Rectal smooth muscle tissue (tissue), 1 donor: ENCODE measurements at regions not wholly inside any gene's neighbourhood (a gene's known extent, or its start where the extent isn't known, plus 50 kb on each side); places are given as distances from the start of the nearest gene placed in this dataset.
"Not testable (repeated sequence)": the region's sequence is repeated elsewhere in the genome, so short reads cannot be mapped to it uniquely, and the experiment has no call there.

Experiments
- H3K27ac ChIP-seq: one replicate; pipeline ENCODE4 v1.7.0; 2013; ENCODE audit warnings: low read depth, low read length, inconsistent platforms
- H3K27me3 ChIP-seq: one replicate; pipeline ENCODE4 v1.7.0; 2013; ENCODE audit warnings: low read length; ENCODE audit not compliant: control insufficient read depth, insufficient read depth
- H3K36me3 ChIP-seq: one replicate; pipeline ENCODE4 v1.7.0; 2013; ENCODE audit warnings: low read length; ENCODE audit not compliant: control insufficient read depth, insufficient read depth
- H3K4me1 ChIP-seq: one replicate; pipeline ENCODE4 v1.7.0; 2013; ENCODE audit warnings: low read length; ENCODE audit not compliant: control insufficient read depth, insufficient read depth
- H3K4me3 ChIP-seq: one replicate; pipeline ENCODE4 v1.7.0; 2013; ENCODE audit warnings: low read length
- H3K9ac ChIP-seq: one replicate; pipeline ENCODE4 v1.7.0; 2013; ENCODE audit warnings: low read length

DNA sequence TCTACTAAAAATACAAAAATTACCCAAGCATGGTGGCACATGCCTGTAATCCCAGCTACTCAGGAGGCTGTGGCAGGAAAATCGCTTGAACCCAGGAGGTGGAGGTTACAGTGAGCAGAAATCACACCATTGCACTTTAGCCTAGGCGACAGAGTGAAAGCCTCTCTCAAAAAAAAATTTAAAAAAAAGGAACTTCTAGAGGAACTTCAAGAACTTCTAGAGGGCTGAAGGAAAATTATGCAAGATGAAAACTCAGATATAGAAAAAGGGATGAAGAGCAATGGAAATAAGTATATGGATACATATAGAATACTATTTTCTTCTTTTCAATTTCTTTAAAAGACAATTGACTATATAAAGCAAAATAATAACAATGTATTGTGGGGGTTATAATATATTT lies 51.2 kb upstream of the PRR5 start:
- H3K36me3 ChIP-seq: no peaks in the 10 kb centered on the region
- no peak overlapping the region for H3K9ac ChIP-seq
- no peak overlapping the region for H3K4me3 ChIP-seq
- no peaks in the 10 kb centered on the region for H3K4me1 ChIP-seq
- H3K27me3 ChIP-seq: no peaks in the 10 kb centered on the region
- no peak overlapping the region for H3K27ac ChIP-seq

DNA sequence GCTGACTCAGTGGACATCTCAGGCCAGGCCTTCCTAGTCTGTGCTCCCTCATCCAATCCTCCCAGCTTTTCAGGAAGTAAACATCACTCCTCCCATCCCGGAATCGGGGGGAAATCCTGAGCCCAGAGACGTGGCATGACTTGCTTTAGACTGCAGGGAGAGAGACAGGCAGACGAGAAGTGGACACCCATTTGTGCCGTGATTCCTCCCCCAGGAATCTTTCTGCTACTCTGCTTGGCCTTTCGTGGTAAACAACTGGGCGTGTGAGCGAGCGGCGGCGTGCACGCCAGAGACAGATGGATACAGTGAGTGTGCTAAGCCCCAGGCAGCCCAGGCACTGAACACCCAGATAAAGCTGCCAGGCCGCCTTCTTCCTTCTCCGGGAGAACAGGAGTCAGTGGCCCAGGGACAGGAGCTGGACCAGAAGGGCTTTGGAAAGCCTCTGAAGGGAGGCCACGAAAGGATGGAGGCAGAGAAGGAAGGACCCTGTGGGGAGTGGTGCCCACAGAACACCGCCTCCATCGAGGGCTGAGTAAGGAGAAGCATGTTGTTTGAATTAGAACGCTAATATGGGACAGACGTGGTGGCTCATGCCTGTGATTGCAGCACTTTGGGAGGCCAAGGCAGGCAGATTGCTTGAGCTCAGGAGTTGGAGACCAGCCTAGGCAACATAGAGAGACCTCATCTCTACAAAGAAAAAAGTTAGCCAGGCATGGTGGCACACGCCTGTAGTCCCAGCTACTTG lies 53.0 kb upstream of the PRR5 start:
- Histone ChIP-seq H3K27me3 (no peaks in the 10 kb centered on the region), H3K27ac (peak overlapping the region; percentile 15), H3K36me3 (no peaks in the 10 kb centered on the region), H3K9ac (no peak overlapping the region), H3K4me1 (no peaks in the 10 kb centered on the region), H3K4me3 (no peak overlapping the region)

DNA sequence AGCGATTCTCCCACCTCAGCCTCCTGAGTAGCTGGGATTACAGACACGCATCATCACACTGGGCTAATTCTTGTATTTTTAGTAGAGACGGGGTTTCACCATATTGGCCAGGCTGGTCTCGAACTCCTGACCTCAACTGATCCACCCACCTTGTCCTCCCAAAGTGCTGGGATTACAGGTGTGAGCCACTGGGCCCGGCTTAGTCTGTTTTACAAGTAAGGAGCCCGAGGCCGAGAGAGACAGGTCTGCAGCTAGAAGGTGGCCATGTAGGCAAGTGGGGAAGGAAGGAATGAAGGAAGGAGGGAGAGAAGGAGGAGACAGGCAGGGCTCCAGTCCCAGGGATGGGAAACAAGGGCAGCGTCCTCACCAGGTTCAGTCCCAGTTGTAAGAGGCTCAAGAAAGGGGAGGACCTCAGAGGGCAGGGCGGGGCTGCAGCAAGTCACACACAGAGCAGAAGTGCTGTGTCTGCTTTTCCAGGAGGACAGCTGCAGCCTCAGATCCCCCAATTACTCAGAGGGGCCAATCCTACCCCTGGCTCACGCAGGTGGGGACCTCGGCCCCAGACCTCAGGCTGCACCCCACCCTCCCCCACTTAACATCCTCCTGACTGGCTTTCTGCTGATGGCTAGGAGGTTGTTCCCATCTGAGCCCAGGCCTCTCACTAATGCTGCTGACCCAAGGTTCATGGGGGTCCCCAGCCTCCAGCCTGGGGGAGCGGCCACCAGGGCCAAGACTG lies 53.8 kb upstream of the PRR5 start:
- H3K27me3 ChIP-seq: no peaks in the 10 kb centered on the region
- H3K9ac ChIP-seq: no peak overlapping the region
- H3K27ac ChIP-seq: peak overlapping the region; percentile 15
- H3K4me1 ChIP-seq: no peaks in the 10 kb centered on the region
- no peaks in the 10 kb centered on the region for H3K36me3 ChIP-seq
- H3K4me3 ChIP-seq: no peak overlapping the region

DNA sequence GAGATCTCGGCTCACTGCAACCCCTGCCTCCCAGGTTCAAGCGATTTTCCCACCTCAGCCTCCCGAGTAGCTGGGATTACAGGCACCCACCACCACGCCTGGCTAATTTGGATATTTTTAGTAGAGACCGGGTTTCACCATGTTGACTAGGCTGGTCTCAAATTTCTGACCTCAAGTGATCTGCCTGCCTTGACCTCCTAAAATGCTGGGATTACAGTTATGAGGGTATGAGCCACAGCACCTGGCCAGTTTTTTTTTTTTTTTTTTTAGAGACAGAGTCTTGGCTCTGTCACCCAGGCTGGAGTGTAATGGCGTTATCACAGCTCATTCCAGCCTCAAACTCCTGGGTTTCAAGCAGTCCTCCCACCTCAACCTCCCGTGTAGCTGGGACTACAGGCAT lies 54.9 kb upstream of the PRR5 start:
- Histone ChIP-seq H3K27ac (no peak overlapping the region), H3K4me3 (no peak overlapping the region), H3K36me3 (no peaks in the 10 kb centered on the region), H3K9ac (no peak overlapping the region), H3K4me1 (no peaks in the 10 kb centered on the region), H3K27me3 (no peaks in the 10 kb centered on the region)

DNA sequence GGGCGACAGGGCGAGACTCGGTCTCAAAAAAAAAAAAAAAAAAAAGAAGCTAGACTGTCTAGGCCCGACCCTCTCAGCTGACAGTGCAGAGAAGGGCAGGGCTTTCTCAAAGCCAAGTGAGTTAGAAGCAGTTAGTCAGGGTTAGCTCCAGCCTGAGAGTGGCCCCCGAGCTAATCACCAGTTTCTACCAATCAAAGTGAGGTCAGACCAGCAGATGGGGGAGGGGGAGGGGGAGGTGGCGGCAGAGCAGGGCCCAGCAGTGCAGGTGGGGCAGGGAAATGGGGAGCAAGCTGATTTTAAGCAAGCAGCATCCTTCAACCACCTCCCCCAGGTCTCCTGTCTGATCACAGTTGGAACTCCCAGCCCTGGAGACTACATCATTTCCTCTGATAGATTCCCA lies 55.3 kb upstream of the PRR5 start:
- Histone ChIP-seq H3K36me3 (no peaks in the 10 kb centered on the region), H3K27ac (no peak overlapping the region), H3K27me3 (no peaks in the 10 kb centered on the region), H3K4me3 (no peak overlapping the region), H3K4me1 (no peaks in the 10 kb centered on the region), H3K9ac (no peak overlapping the region)

DNA sequence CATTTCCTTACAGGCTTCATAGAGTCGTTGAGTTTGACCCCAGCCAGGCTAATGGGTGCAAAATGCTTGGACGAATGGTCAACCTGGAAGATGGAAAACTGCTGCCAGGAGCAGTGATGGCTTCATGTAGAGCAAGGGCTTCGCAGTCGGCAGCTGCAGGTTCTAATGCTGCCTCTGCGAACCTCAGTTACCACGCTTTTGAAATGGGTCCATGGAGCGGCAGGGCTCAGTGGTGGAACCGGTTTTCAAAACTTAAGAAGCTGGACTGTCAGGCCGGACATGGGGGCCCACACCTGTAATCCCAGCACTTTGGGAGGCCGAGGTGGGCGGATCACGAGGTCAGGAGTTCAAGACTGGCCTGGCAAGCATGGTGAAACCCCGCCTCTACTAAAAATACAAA lies 55.9 kb upstream of the PRR5 start:
- H3K4me3 ChIP-seq: no peak overlapping the region
- no peak overlapping the region for H3K9ac ChIP-seq
- H3K27me3 ChIP-seq: no peaks in the 10 kb centered on the region
- H3K4me1 ChIP-seq: no peaks in the 10 kb centered on the region
- no peaks in the 10 kb centered on the region for H3K36me3 ChIP-seq
- no peak overlapping the region for H3K27ac ChIP-seq

DNA sequence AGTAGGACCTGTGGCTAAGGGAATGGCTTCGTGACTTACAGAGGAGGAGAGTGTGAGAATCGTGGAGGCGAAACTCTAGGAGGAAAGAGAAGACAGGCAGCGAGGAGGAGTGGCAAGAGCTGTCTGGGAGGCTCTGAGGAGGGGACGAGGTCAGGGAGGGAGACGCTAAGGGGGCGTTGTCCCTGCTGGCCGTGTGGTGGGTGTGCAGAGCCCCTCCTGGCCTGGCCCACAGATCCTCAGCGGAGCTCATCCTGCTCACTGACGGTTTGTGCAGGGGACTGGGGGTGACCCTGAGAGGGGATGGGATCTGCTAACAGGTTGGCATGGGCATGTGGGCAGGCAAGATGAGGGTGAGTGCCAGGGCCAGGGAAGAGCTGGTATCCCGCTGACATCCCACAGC lies 56.5 kb upstream of the PRR5 start:
- H3K36me3 ChIP-seq: no peaks in the 10 kb centered on the region
- no peaks in the 10 kb centered on the region for H3K27me3 ChIP-seq
- H3K9ac ChIP-seq: no peak overlapping the region
- H3K4me3 ChIP-seq: no peak overlapping the region
- H3K4me1 ChIP-seq: no peaks in the 10 kb centered on the region
- H3K27ac ChIP-seq: no peak overlapping the region

DNA sequence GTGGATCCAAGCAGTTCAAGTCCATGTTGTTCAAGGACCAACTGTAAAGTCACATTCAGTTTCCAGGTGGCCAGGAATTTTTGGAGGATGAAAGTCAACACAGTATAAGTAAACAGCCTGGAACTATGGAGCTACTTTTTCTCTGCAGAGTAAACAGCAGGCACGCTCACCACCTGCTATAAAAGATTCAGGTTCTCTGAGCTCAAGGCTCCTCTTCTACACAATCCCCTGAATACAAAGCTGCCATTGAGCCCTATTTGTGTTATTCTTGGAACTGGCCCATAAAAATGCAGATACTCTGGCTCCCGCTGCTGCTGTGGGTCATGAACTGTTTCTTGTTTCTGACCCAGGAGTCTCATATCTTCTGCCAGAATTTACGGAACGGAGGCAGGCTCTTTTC lies 56.9 kb upstream of the PRR5 start:
- Histone ChIP-seq H3K4me3 (no peak overlapping the region), H3K36me3 (no peaks in the 10 kb centered on the region), H3K9ac (no peak overlapping the region), H3K27me3 (no peaks in the 10 kb centered on the region), H3K27ac (no peak overlapping the region), H3K4me1 (no peaks in the 10 kb centered on the region)

DNA sequence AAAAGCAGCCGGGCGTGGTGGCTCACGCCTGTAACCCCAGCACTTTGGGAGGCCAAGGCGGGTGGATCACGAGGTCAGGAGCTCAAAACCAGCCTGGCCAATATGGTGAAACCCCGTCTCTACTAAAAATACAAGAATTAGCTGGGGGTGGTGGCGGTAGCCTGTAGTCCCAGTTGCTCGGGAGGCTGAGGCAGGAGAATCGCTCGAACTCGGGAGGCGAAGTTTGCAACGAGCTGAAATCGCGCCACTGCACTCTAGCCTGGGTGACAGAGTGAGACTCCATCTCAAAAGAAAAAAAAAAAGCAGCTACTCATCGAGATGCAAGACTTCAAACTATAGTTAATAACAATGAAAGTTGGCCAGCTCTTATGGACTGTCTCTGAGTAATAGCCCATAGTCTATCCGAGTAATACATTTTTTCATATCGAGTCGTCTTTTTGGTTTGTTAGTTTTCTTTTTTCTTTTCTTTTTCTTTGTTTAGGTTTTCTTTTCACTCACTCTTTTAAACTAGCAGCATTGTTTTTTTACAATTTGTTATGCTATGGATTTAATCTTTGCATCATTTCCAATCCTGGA lies 58.4 kb upstream of the PRR5 start:
- not testable (repeated sequence) for H3K4me3 ChIP-seq, H3K27ac ChIP-seq, H3K36me3 ChIP-seq, H3K9ac ChIP-seq, H3K4me1 ChIP-seq, H3K27me3 ChIP-seq

DNA sequence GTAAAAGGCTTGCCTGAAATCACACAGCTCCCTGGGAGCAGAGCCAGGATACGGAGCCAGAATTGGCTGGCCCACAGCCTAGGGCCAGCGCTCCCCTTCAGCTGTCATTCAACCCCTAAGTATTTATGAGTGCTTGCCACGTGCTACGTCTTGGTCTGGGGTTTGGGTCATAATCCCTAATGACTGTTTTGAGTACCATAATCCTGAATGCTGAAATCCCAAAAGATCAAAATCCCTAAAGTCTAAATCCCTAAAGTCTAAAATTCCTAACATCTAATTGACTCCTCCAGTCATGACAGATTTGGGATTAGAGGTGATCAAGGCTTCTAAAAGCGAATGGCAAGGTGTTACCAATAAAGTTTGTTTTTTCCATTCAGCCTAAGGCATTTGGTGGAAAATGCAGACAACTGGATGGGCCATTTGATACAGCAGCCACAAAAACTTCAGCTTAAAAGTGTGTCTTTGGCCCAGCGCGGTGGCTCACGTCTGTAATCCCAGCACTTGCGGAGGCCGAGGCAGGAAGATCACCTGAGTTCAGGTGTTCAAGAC lies 59.8 kb upstream of the PRR5 start:
- H3K4me3 ChIP-seq: no peak overlapping the region
- no peak overlapping the region for H3K9ac ChIP-seq
- no peaks in the 10 kb centered on the region for H3K27me3 ChIP-seq
- no peak overlapping the region for H3K27ac ChIP-seq
- H3K4me1 ChIP-seq: no peaks in the 10 kb centered on the region
- no peaks in the 10 kb centered on the region for H3K36me3 ChIP-seq

DNA sequence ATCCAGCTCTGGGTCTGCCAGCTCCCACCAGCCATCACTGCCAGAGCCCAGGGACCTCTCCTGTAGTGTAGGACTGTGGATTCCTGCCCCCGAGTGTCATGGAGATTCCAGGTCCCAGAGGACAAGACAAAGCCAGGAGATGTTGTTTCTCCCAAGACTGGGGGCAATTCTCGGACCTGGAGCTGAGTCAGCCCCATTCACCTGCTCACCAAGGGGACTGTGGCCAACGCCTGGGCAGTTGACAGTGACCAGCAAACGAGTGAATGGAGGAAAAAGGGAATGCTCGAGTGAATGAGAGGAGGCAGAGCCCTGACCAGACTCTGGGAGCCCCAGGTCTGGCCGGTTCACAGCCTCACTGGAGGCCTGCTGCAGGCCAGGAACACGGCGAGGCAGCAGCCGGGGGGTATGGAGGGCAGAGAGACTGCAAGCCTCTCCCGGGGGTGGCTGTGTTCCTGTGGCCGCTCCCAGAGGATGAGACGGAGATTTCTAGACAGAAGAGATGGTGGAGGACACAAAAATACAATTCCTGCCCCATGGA lies 61.3 kb upstream of the PRR5 start:
- H3K4me1 ChIP-seq: no peaks in the 10 kb centered on the region

DNA sequence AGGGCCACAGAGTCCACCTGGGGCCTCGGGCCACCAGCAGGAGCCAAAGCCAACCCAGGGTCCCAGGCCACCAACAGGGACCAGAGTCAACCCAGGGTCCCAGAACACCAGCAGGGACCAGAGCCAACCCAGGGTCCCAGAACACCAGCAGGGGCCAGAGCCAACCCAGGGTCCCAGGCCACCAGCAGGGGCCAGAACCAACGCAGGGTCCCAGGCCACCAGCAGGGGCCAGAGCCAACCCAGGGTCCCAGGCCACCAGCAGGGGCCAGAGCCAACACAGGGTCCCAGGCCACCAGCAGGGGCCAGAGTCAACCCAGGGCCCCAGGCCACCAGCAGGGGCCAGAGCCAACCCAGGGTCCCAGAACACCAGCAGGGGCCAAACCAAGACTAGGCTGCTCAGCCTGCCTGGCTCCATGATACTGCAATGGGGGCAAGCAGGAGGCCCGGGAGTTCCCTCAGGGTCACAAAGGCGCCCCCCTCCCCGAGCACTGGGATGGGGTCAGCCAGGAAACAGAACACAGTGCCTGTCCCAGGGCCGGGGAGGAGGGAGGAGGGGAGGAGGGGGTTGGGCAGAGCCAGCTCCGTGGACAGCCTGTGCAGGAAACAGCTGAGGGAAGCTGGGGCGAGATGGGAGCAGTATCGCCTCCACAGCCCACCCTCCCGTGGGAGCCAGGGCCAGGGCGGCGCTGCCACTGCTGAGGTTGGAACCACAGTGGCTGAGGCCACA lies 62.0 kb upstream of the PRR5 start:
- Histone ChIP-seq H3K4me1 (no peaks in the 10 kb centered on the region), H3K27ac (no peak overlapping the region), H3K9ac (no peak overlapping the region), H3K36me3 (no peaks in the 10 kb centered on the region), H3K27me3 (no peaks in the 10 kb centered on the region), H3K4me3 (no peak overlapping the region)

More for the DNA sequence above, 61.3 kb upstream of the PRR5 start:
- no peak overlapping the region for H3K4me3 ChIP-seq
- H3K36me3 ChIP-seq: no peaks in the 10 kb centered on the region
- no peak overlapping the region for H3K9ac ChIP-seq
- no peak overlapping the region for H3K27ac ChIP-seq
- no peaks in the 10 kb centered on the region for H3K27me3 ChIP-seq
